Panc1 (cell line): ENCODE measurements at regions not wholly inside any gene's neighbourhood (a gene's known extent, or its start where the extent isn't known, plus 50 kb on each side); places are given as distances from the start of the nearest gene placed in this dataset.

Source experiments
- POLR2AphosphoS5 ChIP-seq: IDR thresholded peaks from 2 replicates; pipeline ENCODE4 v1.6.1; 2012; ENCODE audit warnings: mild to moderate bottlenecking, low read depth, low read length, moderate library complexity
- TCF7L2 ChIP-seq: IDR thresholded peaks from 2 replicates; pipeline ENCODE4 v1.6.1; 2011; ENCODE audit warnings: mild to moderate bottlenecking, low read depth, low read length, inconsistent platforms
- TF ChIP-seq, protein P1 (sequence below): fragments of 450-650 bp; IDR thresholded peaks from 2 replicates; pipeline ENCODE4 v1.5.1; 2017; ENCODE audit warnings: mild to moderate bottlenecking
- TF ChIP-seq, protein P2 (sequence below), 2 experiments: IDR thresholded peaks; 2 replicates each; pipeline ENCODE4 v1.6.1; 2011 to 2012; ENCODE audit warnings: low read depth in 2 of 2, control low read depth in 1 of 2, low read length in 1 of 2, mild to moderate bottlenecking in 1 of 2, moderate library complexity in 1 of 2; ENCODE audit not compliant: insufficient read depth in 1 of 2

DNA sequence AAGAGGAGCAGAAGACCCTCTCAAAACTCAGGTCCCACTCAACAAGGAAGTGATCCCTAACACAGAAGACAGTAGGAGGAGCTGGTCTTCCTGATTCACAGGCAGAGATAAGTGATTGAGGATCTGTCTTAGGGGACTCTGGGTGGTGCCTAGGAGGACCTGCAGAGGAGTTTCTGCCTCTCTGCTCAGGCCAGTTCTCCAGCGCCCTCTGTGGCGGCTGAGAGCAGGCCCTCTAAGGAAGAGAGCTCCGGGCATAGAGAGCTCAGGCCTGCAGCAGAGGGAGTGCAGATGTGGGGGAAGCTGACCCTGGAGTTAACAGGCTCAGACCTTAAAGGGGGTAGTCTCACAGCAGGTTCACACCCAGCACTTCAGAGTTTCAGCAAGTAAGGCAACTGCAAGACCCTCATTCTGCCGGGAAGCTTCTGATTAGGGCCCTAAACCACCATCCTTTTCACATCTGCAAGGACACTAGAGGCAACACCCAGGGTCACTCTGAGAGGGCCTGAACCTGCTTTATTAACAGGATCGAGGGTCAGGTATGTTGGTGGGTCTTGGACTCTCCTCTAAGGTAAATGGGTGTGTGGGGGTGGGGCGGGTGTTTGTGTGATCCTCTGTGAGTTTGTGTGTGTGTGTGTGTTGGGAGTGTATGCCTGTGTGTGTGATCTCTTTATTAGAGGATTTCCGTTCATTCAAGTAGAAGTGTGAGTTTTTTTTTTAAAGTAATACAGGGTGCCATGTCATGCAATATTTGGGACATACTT is 57.6 kb upstream of the TARP start:
- TF ChIP-seq, protein P1, sequence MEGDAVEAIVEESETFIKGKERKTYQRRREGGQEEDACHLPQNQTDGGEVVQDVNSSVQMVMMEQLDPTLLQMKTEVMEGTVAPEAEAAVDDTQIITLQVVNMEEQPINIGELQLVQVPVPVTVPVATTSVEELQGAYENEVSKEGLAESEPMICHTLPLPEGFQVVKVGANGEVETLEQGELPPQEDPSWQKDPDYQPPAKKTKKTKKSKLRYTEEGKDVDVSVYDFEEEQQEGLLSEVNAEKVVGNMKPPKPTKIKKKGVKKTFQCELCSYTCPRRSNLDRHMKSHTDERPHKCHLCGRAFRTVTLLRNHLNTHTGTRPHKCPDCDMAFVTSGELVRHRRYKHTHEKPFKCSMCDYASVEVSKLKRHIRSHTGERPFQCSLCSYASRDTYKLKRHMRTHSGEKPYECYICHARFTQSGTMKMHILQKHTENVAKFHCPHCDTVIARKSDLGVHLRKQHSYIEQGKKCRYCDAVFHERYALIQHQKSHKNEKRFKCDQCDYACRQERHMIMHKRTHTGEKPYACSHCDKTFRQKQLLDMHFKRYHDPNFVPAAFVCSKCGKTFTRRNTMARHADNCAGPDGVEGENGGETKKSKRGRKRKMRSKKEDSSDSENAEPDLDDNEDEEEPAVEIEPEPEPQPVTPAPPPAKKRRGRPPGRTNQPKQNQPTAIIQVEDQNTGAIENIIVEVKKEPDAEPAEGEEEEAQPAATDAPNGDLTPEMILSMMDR, result peak; percentile 39
- TF ChIP-seq, protein P2, sequence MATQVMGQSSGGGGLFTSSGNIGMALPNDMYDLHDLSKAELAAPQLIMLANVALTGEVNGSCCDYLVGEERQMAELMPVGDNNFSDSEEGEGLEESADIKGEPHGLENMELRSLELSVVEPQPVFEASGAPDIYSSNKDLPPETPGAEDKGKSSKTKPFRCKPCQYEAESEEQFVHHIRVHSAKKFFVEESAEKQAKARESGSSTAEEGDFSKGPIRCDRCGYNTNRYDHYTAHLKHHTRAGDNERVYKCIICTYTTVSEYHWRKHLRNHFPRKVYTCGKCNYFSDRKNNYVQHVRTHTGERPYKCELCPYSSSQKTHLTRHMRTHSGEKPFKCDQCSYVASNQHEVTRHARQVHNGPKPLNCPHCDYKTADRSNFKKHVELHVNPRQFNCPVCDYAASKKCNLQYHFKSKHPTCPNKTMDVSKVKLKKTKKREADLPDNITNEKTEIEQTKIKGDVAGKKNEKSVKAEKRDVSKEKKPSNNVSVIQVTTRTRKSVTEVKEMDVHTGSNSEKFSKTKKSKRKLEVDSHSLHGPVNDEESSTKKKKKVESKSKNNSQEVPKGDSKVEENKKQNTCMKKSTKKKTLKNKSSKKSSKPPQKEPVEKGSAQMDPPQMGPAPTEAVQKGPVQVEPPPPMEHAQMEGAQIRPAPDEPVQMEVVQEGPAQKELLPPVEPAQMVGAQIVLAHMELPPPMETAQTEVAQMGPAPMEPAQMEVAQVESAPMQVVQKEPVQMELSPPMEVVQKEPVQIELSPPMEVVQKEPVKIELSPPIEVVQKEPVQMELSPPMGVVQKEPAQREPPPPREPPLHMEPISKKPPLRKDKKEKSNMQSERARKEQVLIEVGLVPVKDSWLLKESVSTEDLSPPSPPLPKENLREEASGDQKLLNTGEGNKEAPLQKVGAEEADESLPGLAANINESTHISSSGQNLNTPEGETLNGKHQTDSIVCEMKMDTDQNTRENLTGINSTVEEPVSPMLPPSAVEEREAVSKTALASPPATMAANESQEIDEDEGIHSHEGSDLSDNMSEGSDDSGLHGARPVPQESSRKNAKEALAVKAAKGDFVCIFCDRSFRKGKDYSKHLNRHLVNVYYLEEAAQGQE (IDR thresholded peaks at IDR 0.05; ENCODE audit: insufficient read depth in 1 of 2, low read depth in 2 of 2, low read length in 1 of 2), result no peak
- TF ChIP-seq POLR2AphosphoS5 (no peak), TCF7L2 (no peak)
